IMR-90 (cell line): ENCODE measurements at regions not wholly inside any gene's neighbourhood (a gene's known extent, or its start where the extent isn't known, plus 50 kb on each side); places are given as distances from the start of the nearest gene placed in this dataset.

Source experiments
- ATAC-seq: fragments of 200-7000 bp; cut with Tn5 transposase; 2 replicates; pipeline ENCODE4 v1.9.1; 2020; ENCODE audit warnings: low read depth, mild to moderate bottlenecking, moderate library complexity
- BruUV-seq: library from RNA; stranded (reverse); fragments of 400-500 nt; replicated peaks from 2 replicates; lab custom pipeline; 2021; lab: Mats Ljungman, UMichigan
- CTCF ChIA-PET: fragments of 300-600 bp; formaldehyde crosslinking; extraction: SDS; loops from one replicate; lab custom pipeline; 2021; ENCODE audit warnings: antibody characterized with exemption; lab: Yijun Ruan, JAX
- POLR2A ChIA-PET: fragments of 300-600 bp; sonication (Branson Sonifier 250); formaldehyde crosslinking; loops from one replicate; lab custom pipeline; 2022; ENCODE audit warnings: antibody characterized with exemption; ENCODE audit not compliant: unreplicated experiment; lab: Charles Lee
- DNase-seq: peaks from one replicate; pipeline ENCODE4 v3.0.0; 2013
- H2AFZ ChIP-seq: replicated peaks from 2 replicates; pipeline ENCODE3; 2013; ENCODE audit warnings: low read length, mild to moderate bottlenecking; ENCODE audit not compliant: poor library complexity
- H2AK5ac ChIP-seq: 2 replicates; pipeline ENCODE4 v1.6.1; 2013; ENCODE audit warnings: low read depth, low read length, inconsistent platforms
- H2AK9ac ChIP-seq: replicated peaks from 2 replicates; pipeline ENCODE3; 2013; ENCODE audit warnings: mild to moderate bottlenecking, low read depth, low read length, moderate library complexity; ENCODE audit not compliant: poor library complexity
- H2BK120ac ChIP-seq: 2 replicates; pipeline ENCODE4 v1.6.1; 2013; ENCODE audit warnings: low read depth, low read length, inconsistent platforms
- H2BK15ac ChIP-seq: 3 replicates; pipeline ENCODE4 v1.6.1; 2013; ENCODE audit warnings: low read depth, low read length, inconsistent platforms
- H2BK20ac ChIP-seq: 2 replicates; pipeline ENCODE4 v1.6.1; 2013; ENCODE audit warnings: low read depth, mild to moderate bottlenecking, inconsistent platforms, low read length, moderate library complexity
- H2BK5ac ChIP-seq: 2 replicates; pipeline ENCODE4 v1.6.1; 2013; ENCODE audit warnings: mild to moderate bottlenecking, low read depth, low read length, inconsistent platforms; ENCODE audit not compliant: poor library complexity, severe bottlenecking
- H3K14ac ChIP-seq: replicated peaks from 2 replicates; pipeline ENCODE4 v1.6.1; 2013; ENCODE audit warnings: low read depth, low read length, inconsistent platforms
- H3K18ac ChIP-seq: 2 replicates; pipeline ENCODE4 v1.6.1; 2013; ENCODE audit warnings: low read depth, low read length, control low read depth
- H3K23ac ChIP-seq: 2 replicates; pipeline ENCODE4 v1.6.1; 2013; ENCODE audit warnings: low read depth, low read length, inconsistent platforms
- H3K27ac ChIP-seq: 2 replicates; pipeline ENCODE4 v1.5.1; 2013; ENCODE audit warnings: mild to moderate bottlenecking, control low read depth, low read length; ENCODE audit not compliant: insufficient read depth
- H3K27me3 ChIP-seq: 2 replicates; pipeline ENCODE4 v1.6.1; 2013; ENCODE audit warnings: low read length; ENCODE audit not compliant: control insufficient read depth, insufficient read depth
- H3K36me3 ChIP-seq: 2 replicates; pipeline ENCODE4 v1.6.1; 2013; ENCODE audit warnings: low read length, mixed read lengths; ENCODE audit not compliant: control insufficient read depth, insufficient read depth
- H3K4ac ChIP-seq: 2 replicates; pipeline ENCODE4 v1.6.1; 2013; ENCODE audit warnings: low read depth, low read length, inconsistent platforms
- H3K4me1 ChIP-seq: 2 replicates; pipeline ENCODE4 v1.6.1; 2013; ENCODE audit warnings: low read length, mixed read lengths; ENCODE audit not compliant: control insufficient read depth, insufficient read depth
- H3K4me2 ChIP-seq: 2 replicates; pipeline ENCODE4 v1.6.1; 2013; ENCODE audit warnings: low read depth, mild to moderate bottlenecking, control low read depth, low read length, moderate library complexity
- H3K4me3 ChIP-seq: 2 replicates; pipeline ENCODE4 v1.5.1; 2013; ENCODE audit warnings: low read depth, mild to moderate bottlenecking, control low read depth, low read length, moderate library complexity; ENCODE audit not compliant: insufficient read depth
- H3K56ac ChIP-seq: 2 replicates; pipeline ENCODE4 v1.6.1; 2013; ENCODE audit warnings: low read length, inconsistent platforms; ENCODE audit not compliant: insufficient read depth; ENCODE audit errors: extremely low read depth
- H3K79me1 ChIP-seq, 2 experiments: 2 replicates each; pipeline ENCODE4 v1.6.1; 2013; ENCODE audit warnings: low read length in 2 of 2, inconsistent platforms in 1 of 2, low read depth in 1 of 2
- H3K9ac ChIP-seq: 2 replicates; pipeline ENCODE4 v1.6.1; 2013; ENCODE audit warnings: low read depth, low read length, control low read depth
- H3K9me1 ChIP-seq: 2 replicates; pipeline ENCODE4 v1.6.1; 2013; ENCODE audit warnings: low read length, inconsistent platforms; ENCODE audit not compliant: insufficient read depth
- H3K9me3 ChIP-seq: 2 replicates; pipeline ENCODE4 v1.6.1; 2013; ENCODE audit warnings: low read length; ENCODE audit not compliant: control insufficient read depth, insufficient read depth
- H4K20me1 ChIP-seq: 2 replicates; pipeline ENCODE4 v1.6.1; 2013; ENCODE audit warnings: low read length, inconsistent platforms; ENCODE audit not compliant: insufficient read depth
- H4K5ac ChIP-seq: 2 replicates; pipeline ENCODE4 v1.6.1; 2013; ENCODE audit warnings: mild to moderate bottlenecking, low read depth, low read length, control low read depth
- H4K8ac ChIP-seq, 2 experiments: 2 replicates each; pipeline ENCODE4 v1.6.1; 2013; ENCODE audit warnings: low read depth in 2 of 2, low read length in 2 of 2, control low read depth in 1 of 2, inconsistent platforms in 1 of 2
- H4K91ac ChIP-seq: 2 replicates; pipeline ENCODE4 v1.6.1; 2013; ENCODE audit warnings: low read depth, low read length, inconsistent platforms; ENCODE audit not compliant: insufficient read depth
- BHLHE40 ChIP-seq: fragments of 150-350 bp; IDR thresholded peaks from 2 replicates; pipeline ENCODE4 v1.6.1; 2016; ENCODE audit warnings: mild to moderate bottlenecking, low read depth, low read length
- CHD1 ChIP-seq: IDR thresholded peaks from 2 replicates; pipeline ENCODE4 v1.6.1; 2012; ENCODE audit warnings: low read depth, low read length, improper control_type of control experiment
- MAFK ChIP-seq: IDR thresholded peaks from 2 replicates; pipeline ENCODE4 v1.6.1; 2012; ENCODE audit warnings: low read depth, low read length, improper control_type of control experiment
- RAD21 ChIP-seq: IDR thresholded peaks from 2 replicates; pipeline ENCODE4 v1.6.1; 2012; ENCODE audit warnings: low read length, improper control_type of control experiment
- RFX5 ChIP-seq: IDR thresholded peaks from 2 replicates; pipeline ENCODE4 v1.8.0; 2012; ENCODE audit warnings: low read depth, mild to moderate bottlenecking, low read length, moderate library complexity
- SMC3 ChIP-seq: fragments of 150-350 bp; IDR thresholded peaks from 2 replicates; pipeline ENCODE4 v1.6.1; 2016; ENCODE audit warnings: low read depth, mild to moderate bottlenecking, antibody characterized with exemption, low read length, moderate library complexity
- WGBS, 2 experiments: methylation state at CpG; one replicate each; pipeline versions ENCODE4 v1.1.5 to v1.1.7; 2013; ENCODE audit warnings: missing lambda C conversion rate in 2 of 2; ENCODE audit not compliant: insufficient read length in 1 of 2; ENCODE audit errors: extremely low coverage in 2 of 2; 5-methylcytosine and 5-hydroxymethylcytosine counted together
- dilution Hi-C: fragments of 300-500 bp; cut with HindIII; formaldehyde crosslinking; loops from one replicate; pipeline ENCODE4 v1.14.3; 2018; ENCODE audit warnings: low sequenced_read_pairs; ENCODE audit not compliant: unreplicated experiment
- in situ Hi-C: fragments of 300-500 bp; cut with MboI; formaldehyde crosslinking; loops from 3 replicates; pipeline ENCODE4 v1.14.3; 2019; ENCODE audit warnings: low sequenced_read_pairs, inconsistent platforms, mixed read lengths
- intact Hi-C: fragments of 100-400 bp; cut with micrococcal nuclease; formaldehyde crosslinking; loops from 2 replicates; pipeline ENCODE4 v1.10.0; 2022
- TF ChIP-seq, protein P1 (sequence below): fragments of 150-350 bp; IDR thresholded peaks from 2 replicates; pipeline ENCODE4 v1.6.1; 2016; ENCODE audit warnings: low read depth, mild to moderate bottlenecking, low read length, moderate library complexity, borderline replicate concordance

DNA sequence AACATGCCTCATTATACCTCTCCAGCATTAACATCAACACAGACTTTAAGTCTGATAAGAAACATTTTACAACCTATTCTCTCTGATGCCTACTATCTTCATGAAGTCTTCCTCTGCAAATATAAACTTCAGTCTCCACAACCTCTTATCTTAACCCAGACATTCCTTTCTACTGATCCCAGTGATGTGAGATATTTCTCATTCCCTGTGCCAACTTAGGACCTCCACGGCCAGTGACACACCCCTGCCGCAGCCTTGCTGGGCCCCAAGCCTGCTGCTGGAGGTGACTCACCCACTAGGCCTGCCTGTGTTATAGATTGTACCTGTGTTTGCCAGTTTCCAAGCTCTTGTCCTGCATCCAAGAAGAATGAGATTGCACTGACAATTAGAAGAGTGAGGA lies 734.5 kb upstream of the CADM2 start:
- BruUV-seq: no TSS peak
- no peak for ATAC-seq
- no peak for TF ChIP-seq SMC3
- no peak for TF ChIP-seq RAD21
- TF ChIP-seq CHD1: no peak
- no peak for TF ChIP-seq MAFK
- TF ChIP-seq, protein P1, sequence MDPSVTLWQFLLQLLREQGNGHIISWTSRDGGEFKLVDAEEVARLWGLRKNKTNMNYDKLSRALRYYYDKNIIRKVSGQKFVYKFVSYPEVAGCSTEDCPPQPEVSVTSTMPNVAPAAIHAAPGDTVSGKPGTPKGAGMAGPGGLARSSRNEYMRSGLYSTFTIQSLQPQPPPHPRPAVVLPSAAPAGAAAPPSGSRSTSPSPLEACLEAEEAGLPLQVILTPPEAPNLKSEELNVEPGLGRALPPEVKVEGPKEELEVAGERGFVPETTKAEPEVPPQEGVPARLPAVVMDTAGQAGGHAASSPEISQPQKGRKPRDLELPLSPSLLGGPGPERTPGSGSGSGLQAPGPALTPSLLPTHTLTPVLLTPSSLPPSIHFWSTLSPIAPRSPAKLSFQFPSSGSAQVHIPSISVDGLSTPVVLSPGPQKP: no peak
- TF ChIP-seq BHLHE40: no peak
- no peak for TF ChIP-seq RFX5

More for the DNA sequence above, 734.5 kb upstream of the CADM2 start:
- in situ Hi-C loops (no loop called here), intact Hi-C loops (no loop called here), dilution Hi-C loops (no loop called here)
- Histone ChIP-seq H4K8ac (no peak overlapping the region), H4K5ac (no peak overlapping the region), H3K18ac (no peak overlapping the region), H2BK5ac (no peak overlapping the region), H2AFZ (no peak overlapping the region), H2BK120ac (no peak overlapping the region), H2BK15ac (no peak overlapping the region), H3K4me1 (no peaks in the 10 kb centered on the region), H3K79me1 (no peaks in the 10 kb centered on the region), H3K14ac (no peak overlapping the region), H3K23ac (no peak overlapping the region), H3K9me3 (peaks cover 6% of the 10 kb centered on the region), H3K4me3 (no peak overlapping the region), H3K4me2 (no peak overlapping the region), H2AK5ac (no peak overlapping the region), H3K9ac (no peak overlapping the region), H3K36me3 (no peaks in the 10 kb centered on the region), H2BK20ac (no peak overlapping the region), H3K27ac (no peak overlapping the region), H3K9me1 (no peaks in the 10 kb centered on the region), H3K4ac (no peak overlapping the region), H4K91ac (no peak overlapping the region), H4K20me1 (no peaks in the 10 kb centered on the region), H3K56ac (no peak overlapping the region), H2AK9ac (no peak overlapping the region), H3K27me3 (no peaks in the 10 kb centered on the region)
- ChIA-PET POLR2A (no interaction called here), CTCF (no interaction called here)
- WGBS, 2 experiments: no CpG with 5 or more reads among the region's 2 CpGs
- DNase-seq: no peak
